ENCODE measurements at regions not wholly inside any gene's neighbourhood (a gene's known extent, or its start where the extent isn't known, plus 50 kb on each side); places are given as distances from the start of the nearest gene placed in this dataset.

- DNase-seq (ENCODE audit: low read depth) = no peak
Observed at GRCh38 chr9:135219676-135220600, 132.5 kb downstream of the OLFM1 start.

- no peak for DNase-seq (ENCODE audit: low read depth)
Observed at GRCh38 chr9:135220601-135221575, 133.4 kb downstream of the OLFM1 start.

GRCh38 chr9:135221576-135221950 is 134.1 kb downstream of the OLFM1 start:
- DNase-seq (ENCODE audit: low read depth) = no peak

- no peak for DNase-seq (ENCODE audit: low read depth)
Observed at GRCh38 chr9:135221951-135222631, 134.6 kb downstream of the OLFM1 start.

- DNase-seq (ENCODE audit: low read depth) = no peak
Observed at GRCh38 chr9:135222881-135223760, 135.7 kb downstream of the OLFM1 start.

- no peak for DNase-seq (ENCODE audit: low read depth)
Observed at GRCh38 chr9:135223831-135224230, 136.4 kb downstream of the OLFM1 start.

- DNase-seq (ENCODE audit: low read depth) = no peak
Observed at GRCh38 chr9:135224286-135224877, 136.9 kb downstream of the OLFM1 start.

- DNase-seq (ENCODE audit: low read depth) = no peak
Observed at GRCh38 chr9:135224921-135225541, 137.6 kb downstream of the OLFM1 start.

- DNase-seq (ENCODE audit: low read depth) = no peak
Observed at GRCh38 chr9:135225619-135226228, 138.3 kb downstream of the OLFM1 start.

- DNase-seq (ENCODE audit: low read depth) = no peak
Observed at GRCh38 chr9:135226369-135227050, 139.0 kb downstream of the OLFM1 start.

- DNase-seq (ENCODE audit: low read depth) = no peak
Observed at GRCh38 chr9:135227641-135228251, 140.3 kb downstream of the OLFM1 start.

GRCh38 chr9:135228345-135228982 is 141.0 kb downstream of the OLFM1 start:
- no peak for DNase-seq (ENCODE audit: low read depth)

- no peak for DNase-seq (ENCODE audit: low read depth)
Observed at GRCh38 chr9:135228983-135229625, 141.6 kb downstream of the OLFM1 start.

- no peak for DNase-seq (ENCODE audit: low read depth)
Observed at GRCh38 chr9:135229701-135230385, 142.4 kb downstream of the OLFM1 start.

GRCh38 chr9:135230386-135230765 is 142.9 kb downstream of the OLFM1 start:
- DNase-seq (ENCODE audit: low read depth) = no peak

GRCh38 chr9:135230817-135231520 is 143.5 kb downstream of the OLFM1 start:
- DNase-seq (ENCODE audit: low read depth) = no peak

Data from iris pigment epithelial cell (primary cell).